ENCODE measurements at regions not wholly inside any gene's neighbourhood (a gene's known extent, or its start where the extent isn't known, plus 50 kb on each side); places are given as distances from the start of the nearest gene placed in this dataset.

DNA sequence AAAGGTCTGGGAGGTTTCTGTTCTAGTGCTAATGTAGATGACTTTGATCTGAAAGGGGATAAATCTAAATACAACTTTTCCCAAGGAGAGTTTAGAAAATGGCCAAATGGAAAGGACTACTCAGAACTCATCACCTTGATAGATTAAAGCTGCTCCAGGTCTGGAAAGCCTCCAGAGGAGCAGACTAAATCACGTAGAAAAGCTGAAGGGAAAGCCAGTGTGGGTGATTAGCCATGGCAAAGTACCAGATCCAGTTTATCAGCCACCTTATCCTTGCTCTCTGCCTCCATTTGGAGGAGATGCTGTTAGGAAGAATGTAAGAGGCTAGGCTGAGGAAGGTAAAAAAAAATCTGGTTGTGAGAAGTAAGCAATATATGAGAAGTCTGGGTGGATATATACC is 120.7 kb upstream of the RAI14 start:
- H3K36me3 ChIP-seq (replicated peaks; ENCODE audit: low read depth, low read length), result peaks cover 6% of the 10 kb centered on the region
- H3K79me2 ChIP-seq (ENCODE audit: low read length), result no peaks in the 10 kb centered on the region
- no peak for TF ChIP-seq EZH2phosphoT487 (IDR thresholded peaks at IDR 0.05; ENCODE audit: low read depth)
- TF ChIP-seq, protein P1, sequence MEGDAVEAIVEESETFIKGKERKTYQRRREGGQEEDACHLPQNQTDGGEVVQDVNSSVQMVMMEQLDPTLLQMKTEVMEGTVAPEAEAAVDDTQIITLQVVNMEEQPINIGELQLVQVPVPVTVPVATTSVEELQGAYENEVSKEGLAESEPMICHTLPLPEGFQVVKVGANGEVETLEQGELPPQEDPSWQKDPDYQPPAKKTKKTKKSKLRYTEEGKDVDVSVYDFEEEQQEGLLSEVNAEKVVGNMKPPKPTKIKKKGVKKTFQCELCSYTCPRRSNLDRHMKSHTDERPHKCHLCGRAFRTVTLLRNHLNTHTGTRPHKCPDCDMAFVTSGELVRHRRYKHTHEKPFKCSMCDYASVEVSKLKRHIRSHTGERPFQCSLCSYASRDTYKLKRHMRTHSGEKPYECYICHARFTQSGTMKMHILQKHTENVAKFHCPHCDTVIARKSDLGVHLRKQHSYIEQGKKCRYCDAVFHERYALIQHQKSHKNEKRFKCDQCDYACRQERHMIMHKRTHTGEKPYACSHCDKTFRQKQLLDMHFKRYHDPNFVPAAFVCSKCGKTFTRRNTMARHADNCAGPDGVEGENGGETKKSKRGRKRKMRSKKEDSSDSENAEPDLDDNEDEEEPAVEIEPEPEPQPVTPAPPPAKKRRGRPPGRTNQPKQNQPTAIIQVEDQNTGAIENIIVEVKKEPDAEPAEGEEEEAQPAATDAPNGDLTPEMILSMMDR (IDR thresholded peaks at IDR 0.05; ENCODE audit: low read depth, low read length), result no peak
- H3K4me2 ChIP-seq (ENCODE audit: low read length), result peak overlapping the region; percentile 4; the same call in 1 of the 2 replicates
- H3K27ac ChIP-seq (ENCODE audit: low read length), result peak overlapping the region; percentile 98
- H3K27me3 ChIP-seq (ENCODE audit: low read depth, low read length), result no peaks in the 10 kb centered on the region
- no peaks in the 10 kb centered on the region for H4K20me1 ChIP-seq (ENCODE audit: insufficient read depth, low read length)
- H3K4me3 ChIP-seq (ENCODE audit: low read length), result no peak overlapping the region
- H3K4me1 ChIP-seq (ENCODE audit: low read length), result peaks cover 60% of the 10 kb centered on the region
- no peak overlapping the region; the same call in 1 of the 2 replicates for H3K9ac ChIP-seq (ENCODE audit: low read length)
- H3K9me3 ChIP-seq (ENCODE audit: insufficient read depth, low read length), result no peaks in the 10 kb centered on the region; the same call in 1 of the 2 replicates
- H2AFZ ChIP-seq (ENCODE audit: low read depth, low read length), result no peak overlapping the region

DNA sequence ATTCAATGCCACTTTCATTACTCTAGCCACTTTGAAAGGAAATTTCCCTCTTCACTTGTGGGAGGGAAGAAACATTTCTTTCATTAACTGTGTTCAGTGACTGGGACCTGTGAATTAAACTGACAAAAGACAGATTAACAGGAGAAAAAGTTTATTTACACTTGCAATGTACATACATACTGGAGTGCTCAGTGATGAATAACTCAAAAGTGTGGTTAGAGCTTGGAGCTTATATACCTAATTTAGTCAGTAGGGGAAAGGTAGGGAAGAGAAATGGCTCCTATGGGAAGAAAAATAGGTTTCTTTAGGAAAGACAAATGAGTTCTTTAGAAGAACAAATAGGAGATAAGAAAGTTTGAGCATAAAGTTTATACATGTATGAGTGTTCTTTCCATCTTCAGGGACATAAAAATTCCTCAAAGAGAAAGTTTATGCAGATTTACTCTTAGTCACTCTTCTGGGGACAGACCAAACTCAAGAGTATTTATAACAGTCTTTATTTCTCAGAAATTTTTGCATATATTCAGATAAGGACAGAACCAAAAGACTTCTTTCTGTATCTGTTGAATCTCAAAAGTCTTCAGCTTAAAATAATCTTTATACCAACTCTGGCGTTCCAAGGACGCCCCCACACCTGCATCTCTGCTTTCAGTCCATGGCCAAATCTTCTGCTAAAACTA is 120.0 kb upstream of the RAI14 start:
- no peaks in the 10 kb centered on the region for H4K20me1 ChIP-seq (ENCODE audit: insufficient read depth, low read length)
- H3K27ac ChIP-seq (ENCODE audit: low read length), result peak overlapping the region; percentile 98
- no peaks in the 10 kb centered on the region for H3K79me2 ChIP-seq (ENCODE audit: low read length)
- no peak overlapping the region; the same call in 1 of the 2 replicates for H3K9ac ChIP-seq (ENCODE audit: low read length)
- H2AFZ ChIP-seq (ENCODE audit: low read depth, low read length), result 0 out of 2 replicates have a peak overlapping the region, but pooled peaks have one; percentile 11
- no peaks in the 10 kb centered on the region for H3K27me3 ChIP-seq (ENCODE audit: low read depth, low read length)
- H3K9me3 ChIP-seq (ENCODE audit: insufficient read depth, low read length), result peaks cover 5% of the 10 kb centered on the region; the same call in 1 of the 2 replicates
- H3K4me2 ChIP-seq (ENCODE audit: low read length), result peak overlapping the region; percentile 4; the same call in 1 of the 2 replicates
- H3K36me3 ChIP-seq (replicated peaks; ENCODE audit: low read depth, low read length), result peaks cover 6% of the 10 kb centered on the region
- TF ChIP-seq EZH2phosphoT487 (IDR thresholded peaks at IDR 0.05; ENCODE audit: low read depth), result no peak
- TF ChIP-seq, protein P1 (IDR thresholded peaks at IDR 0.05; ENCODE audit: low read depth, low read length), result no peak
- peaks cover 60% of the 10 kb centered on the region for H3K4me1 ChIP-seq (ENCODE audit: low read length)
- H3K4me3 ChIP-seq (ENCODE audit: low read length), result no peak overlapping the region

DNA sequence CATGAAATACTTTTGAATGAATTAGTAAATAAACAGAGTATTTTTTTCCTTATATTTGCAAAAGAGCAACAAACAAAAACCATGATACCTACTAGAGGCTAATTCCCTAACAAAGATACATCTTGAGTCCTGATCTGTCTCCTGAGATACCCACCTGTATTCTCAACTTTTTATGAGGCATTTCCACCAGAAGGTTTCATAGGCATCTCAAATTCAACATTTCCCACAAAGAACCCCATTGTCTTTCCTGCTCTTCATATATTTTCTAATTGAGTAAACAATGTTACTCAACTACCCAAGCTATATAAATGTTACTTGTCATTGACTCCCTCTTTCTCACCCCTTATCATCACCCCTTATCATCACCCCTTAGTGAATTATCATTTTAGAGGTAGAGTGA is 119.4 kb upstream of the RAI14 start:
- no peak overlapping the region for H3K4me3 ChIP-seq (ENCODE audit: low read length)
- peaks cover 10% of the 10 kb centered on the region for H3K36me3 ChIP-seq (replicated peaks; ENCODE audit: low read depth, low read length)
- H3K9ac ChIP-seq (ENCODE audit: low read length), result no peak overlapping the region
- no peaks in the 10 kb centered on the region for H3K79me2 ChIP-seq (ENCODE audit: low read length)
- TF ChIP-seq, protein P1 (IDR thresholded peaks at IDR 0.05; ENCODE audit: low read depth, low read length), result no peak
- no peak for TF ChIP-seq EZH2phosphoT487 (IDR thresholded peaks at IDR 0.05; ENCODE audit: low read depth)
- 0 out of 2 replicates have a peak overlapping the region, but pooled peaks have one; percentile 4 for H3K4me2 ChIP-seq (ENCODE audit: low read length)
- H3K27ac ChIP-seq (ENCODE audit: low read length), result peak overlapping the region; percentile 98
- H3K4me1 ChIP-seq (ENCODE audit: low read length), result peaks cover 59% of the 10 kb centered on the region
- no peaks in the 10 kb centered on the region for H4K20me1 ChIP-seq (ENCODE audit: insufficient read depth, low read length)
- no peak overlapping the region for H2AFZ ChIP-seq (ENCODE audit: low read depth, low read length)
- H3K27me3 ChIP-seq (ENCODE audit: low read depth, low read length), result no peaks in the 10 kb centered on the region
- peaks cover 9% of the 10 kb centered on the region; the same call in 1 of the 2 replicates for H3K9me3 ChIP-seq (ENCODE audit: insufficient read depth, low read length)

GRCh38 chr5:34538026-34538672 is 118.0 kb upstream of the RAI14 start:
- no peaks in the 10 kb centered on the region for H4K20me1 ChIP-seq (ENCODE audit: insufficient read depth, low read length)
- no peak overlapping the region for H2AFZ ChIP-seq (ENCODE audit: low read depth, low read length)
- H3K36me3 ChIP-seq (replicated peaks; ENCODE audit: low read depth, low read length), result peaks cover 13% of the 10 kb centered on the region
- peaks cover 52% of the 10 kb centered on the region for H3K4me1 ChIP-seq (ENCODE audit: low read length)
- H3K27me3 ChIP-seq (ENCODE audit: low read depth, low read length), result no peaks in the 10 kb centered on the region
- H3K4me3 ChIP-seq (ENCODE audit: low read length), result no peak overlapping the region
- no peaks in the 10 kb centered on the region for H3K79me2 ChIP-seq (ENCODE audit: low read length)
- TF ChIP-seq, protein P1 (IDR thresholded peaks at IDR 0.05; ENCODE audit: low read depth, low read length), result no peak
- no peak for TF ChIP-seq EZH2phosphoT487 (IDR thresholded peaks at IDR 0.05; ENCODE audit: low read depth)
- H3K27ac ChIP-seq (ENCODE audit: low read length), result no peak overlapping the region
- H3K4me2 ChIP-seq (ENCODE audit: low read length), result no peak overlapping the region
- no peak overlapping the region for H3K9ac ChIP-seq (ENCODE audit: low read length)
- peaks cover 19% of the 10 kb centered on the region; the same call in 1 of the 2 replicates for H3K9me3 ChIP-seq (ENCODE audit: insufficient read depth, low read length)

Measured in OCI-LY3 (cell line).